NOMO-1 treated with dmso at 0.1 percent for 144 hours (cell line): ENCODE measurements at regions not wholly inside any gene's neighbourhood (a gene's known extent, or its start where the extent isn't known, plus 50 kb on each side); places are given as distances from the start of the nearest gene placed in this dataset.

Experiments used
- DNase-seq: peaks from one replicate; lab custom pipeline; 2025; ENCODE audit not compliant: unreplicated experiment; lab: John Stamatoyannopoulos, UW

DNA sequence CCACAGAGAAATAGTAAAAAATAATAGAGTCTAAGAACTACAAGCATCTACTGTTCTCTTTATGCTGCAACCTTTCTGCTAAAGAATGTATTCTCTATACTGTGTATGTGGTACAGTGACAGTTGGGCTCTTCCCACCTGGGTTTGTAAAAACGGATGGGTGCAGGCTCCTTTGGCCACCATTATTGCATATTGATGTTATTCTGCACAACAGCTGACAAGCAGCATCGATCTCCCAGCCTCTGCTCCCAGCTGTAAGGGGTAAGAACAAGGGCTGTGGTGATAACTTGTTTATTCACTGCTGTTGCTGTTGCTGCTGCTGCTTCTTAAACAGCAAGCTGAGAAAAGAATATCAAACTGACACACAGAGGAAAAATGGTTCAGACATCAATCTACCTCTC, 56.1 kb downstream of the KCNRG start:
- DNase-seq = no peak

DNA sequence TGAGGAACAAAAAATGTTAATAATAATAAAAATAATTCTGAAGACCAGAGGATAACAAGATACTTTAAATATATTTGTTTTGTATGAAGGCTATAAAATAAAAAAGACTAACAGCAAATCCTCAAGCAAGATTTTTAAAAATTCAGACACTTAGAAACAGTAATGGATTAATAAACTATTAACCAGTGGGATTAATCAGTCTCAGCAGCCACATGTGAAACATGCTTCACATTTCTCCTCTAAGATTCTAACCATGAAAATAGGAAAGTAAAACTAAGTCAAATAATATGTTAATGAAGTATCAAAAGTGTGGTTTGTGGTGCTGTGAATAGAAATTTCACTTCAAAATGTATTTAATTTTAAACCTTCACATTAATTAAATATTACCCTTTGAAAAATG, 57.4 kb downstream of the KCNRG start:
- no peak for DNase-seq

DNA sequence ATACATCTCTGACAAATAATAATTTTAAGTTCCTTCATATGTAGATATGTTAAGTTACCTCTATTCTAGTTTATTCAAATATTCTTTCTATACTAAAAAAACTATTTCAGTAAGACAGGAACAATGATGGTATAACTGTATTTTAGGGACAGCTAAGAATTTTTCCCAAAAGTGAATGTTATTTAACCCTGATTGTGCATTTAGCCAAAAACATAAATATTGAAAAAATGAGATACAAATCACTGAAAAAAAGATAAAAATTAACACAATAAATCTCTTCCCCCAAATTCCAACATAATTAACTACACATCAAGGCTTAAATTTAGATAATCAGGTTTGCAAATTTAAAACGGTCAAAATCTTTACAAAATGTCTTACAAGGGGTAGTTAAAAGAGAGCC, 58.1 kb downstream of the KCNRG start:
- DNase-seq = no peak

GRCh38 chr13:50074843-50075242, 59.6 kb downstream of the KCNRG start:
- no peak for DNase-seq

GRCh38 chr13:50075619-50076097, 60.4 kb downstream of the KCNRG start:
- DNase-seq = no peak

DNA sequence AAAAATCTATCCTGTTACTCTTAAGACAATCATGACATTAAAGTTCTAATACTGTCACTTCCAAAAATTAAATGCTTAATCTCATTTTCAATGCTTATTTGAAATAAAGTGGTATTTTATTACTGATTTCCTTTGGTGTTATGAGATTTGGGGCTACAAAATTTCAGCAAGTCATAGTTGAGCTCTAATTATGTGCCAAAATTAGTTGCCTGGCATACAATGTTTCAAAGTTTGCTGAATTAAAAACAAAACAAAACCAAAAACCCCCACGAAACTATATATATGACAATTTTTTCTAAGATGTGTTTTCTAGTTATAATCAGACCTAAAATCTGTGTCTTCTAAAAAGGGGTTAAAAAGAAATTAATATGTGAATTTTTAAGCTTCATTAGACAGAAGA, 62.2 kb downstream of the KCNRG start:
- no peak for DNase-seq

GRCh38 chr13:50078231-50078894, 63.1 kb downstream of the KCNRG start:
- DNase-seq = no peak

DNA sequence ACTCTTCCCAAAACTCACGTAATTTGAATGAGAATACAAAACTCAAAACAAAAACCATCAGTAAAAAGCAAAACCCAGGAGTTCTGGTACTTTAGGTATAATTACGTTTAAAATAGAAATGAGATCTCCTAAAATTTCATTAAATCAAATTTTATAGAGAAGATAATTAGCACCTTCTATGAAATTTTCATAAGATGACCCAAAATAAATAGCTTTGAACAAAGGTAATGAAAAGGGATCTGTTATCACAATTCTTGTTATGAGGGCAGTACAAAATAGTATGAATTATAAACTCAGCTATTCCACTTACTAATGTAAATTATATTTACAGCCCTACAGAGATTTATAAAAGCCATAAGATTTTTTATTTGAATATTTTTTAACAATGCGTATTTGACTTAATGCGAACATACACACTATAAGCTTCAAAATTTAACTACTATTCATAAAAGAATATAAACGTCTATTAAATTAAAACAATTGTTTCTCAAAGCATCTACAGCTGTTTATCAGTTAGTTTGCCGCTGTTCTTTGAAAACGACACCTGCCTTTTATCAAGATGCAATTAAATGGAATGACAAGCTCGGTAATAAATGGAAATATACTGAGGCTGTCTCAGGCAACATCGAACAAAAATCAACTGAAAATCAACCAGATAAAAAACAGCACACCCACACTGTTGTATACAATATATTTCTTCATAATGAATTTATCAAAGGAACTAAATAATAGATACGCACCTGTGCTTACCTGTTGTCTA, 63.8 kb downstream of the KCNRG start:
- no peak for DNase-seq

DNA sequence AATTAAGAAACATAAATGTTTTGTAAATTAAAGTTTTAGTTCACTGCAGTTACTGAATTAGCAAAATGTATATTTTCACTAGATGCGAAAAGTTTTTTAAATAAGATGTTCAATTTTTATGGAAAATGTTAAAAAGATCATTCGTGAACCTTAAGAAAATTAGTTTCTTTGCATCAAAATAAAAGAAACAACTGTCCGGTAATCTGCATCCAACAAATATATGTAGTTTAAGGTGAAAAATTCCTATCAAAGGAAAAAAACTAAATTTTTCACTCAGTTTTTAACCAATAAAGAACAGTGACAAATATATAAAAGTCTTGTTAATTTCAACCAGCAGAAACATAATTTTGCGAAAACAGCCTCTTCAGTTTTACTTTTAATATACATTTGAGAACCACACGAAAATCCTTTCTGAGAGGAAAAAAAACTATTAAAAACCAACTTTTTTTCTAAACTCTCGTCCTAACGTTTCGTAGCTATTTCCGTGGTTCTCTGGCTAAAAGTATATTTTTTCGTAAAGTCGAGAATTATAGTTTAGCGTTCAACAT, 64.5 kb downstream of the KCNRG start:
- no peak for DNase-seq

DNA sequence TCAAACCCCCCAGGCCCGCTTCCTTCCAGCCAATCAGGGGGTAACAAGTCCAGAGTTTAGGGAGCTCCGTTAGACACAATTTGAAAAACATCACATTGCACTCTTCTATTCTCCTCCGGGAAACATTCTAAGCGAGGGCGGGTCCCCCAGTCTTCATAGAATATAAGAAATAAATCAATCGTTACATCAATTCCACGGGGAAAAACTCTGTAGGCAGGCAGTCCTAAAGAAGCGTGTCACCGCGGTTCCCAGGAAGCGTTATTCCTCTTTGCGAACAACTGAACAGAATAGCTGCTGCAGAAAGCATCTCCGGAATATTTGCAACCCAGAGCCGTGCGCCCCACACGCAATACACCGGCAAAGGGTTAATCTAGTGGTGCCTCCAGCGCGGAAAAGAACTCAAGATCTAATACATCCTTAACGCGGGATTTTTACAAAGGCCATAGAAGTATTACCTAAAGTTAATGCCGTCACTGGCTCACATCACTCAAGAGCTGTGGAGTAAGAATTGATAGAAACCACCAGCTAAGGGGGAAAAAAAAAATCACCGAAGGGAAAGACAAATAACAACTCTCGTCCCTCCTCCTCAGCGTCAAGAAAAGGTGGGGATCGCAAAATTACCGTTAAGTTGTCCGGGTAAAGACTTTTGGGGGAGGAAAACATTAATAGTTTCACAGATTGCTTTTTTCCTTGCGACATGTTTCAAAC, 65.1 kb downstream of the KCNRG start:
- no peak for DNase-seq

GRCh38 chr13:50080911-50081678, 65.9 kb downstream of the KCNRG start:
- no peak for DNase-seq

GRCh38 chr13:50081679-50082425, 66.6 kb downstream of the KCNRG start:
- DNase-seq = peak; percentile 98

DNA sequence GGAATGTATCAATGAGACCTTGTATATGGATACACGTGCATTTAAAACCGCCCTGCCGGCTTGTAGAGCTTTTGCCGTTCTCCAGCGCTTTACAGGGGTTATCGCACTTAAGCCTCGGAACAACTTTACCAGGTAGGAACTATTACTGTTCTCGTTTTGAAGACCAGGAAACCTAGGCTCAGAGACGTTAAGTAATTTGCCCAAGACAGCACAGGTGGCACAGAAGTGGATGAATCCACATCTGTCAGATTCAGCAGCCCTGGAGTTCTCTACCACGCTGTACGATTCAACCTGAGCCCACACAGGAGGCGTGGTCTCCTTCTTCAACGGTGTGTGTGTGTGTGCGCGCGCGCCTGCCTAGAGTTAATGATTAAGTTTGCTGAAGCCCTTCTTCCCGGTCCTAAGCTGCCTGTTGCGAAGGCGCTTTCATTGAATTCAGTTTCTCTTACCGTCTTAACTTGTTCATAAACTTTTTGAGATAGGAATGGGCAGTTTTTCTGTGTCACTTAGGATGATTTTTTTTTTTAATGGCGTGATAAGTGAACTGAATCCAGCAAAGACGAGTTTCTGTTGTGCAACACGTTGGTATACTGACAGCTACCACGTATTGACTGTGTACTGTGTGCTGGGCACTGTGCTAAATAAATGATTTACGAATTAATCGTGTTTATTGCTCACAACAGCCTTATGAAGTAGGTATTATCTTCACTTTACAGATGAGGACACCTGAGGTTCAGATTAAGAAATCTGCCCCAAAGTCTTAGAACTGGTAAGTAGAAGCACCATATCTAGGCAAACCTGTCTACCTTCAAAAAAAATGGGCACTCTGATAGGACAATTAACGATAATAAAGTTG, 67.4 kb downstream of the KCNRG start:
- peak; percentile 68 for DNase-seq

- no peak for DNase-seq
Measured at GRCh38 chr13:50085063-50085462, 69.8 kb downstream of the KCNRG start.

GRCh38 chr13:50089633-50090032, 74.4 kb downstream of the KCNRG start:
- DNase-seq = no peak

DNA sequence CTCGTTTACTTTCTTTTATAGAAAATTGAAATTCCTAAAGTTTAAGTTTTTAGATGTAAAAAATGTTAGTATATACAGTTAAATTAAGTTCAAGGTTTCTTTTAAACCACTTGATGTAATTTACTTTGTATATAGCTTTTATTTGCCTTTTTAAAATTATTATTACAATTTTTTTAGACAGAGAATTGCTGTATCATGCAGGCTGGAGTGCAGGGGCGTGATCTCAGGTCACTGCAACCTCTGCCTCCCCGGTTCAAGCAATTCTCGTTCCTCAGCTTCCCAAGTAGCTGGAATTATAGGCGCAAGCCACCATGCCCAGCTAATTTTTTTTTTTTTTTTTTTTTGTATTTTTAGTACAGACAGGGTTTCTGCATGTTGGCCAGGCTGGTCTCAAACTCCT, 75.0 kb downstream of the KCNRG start:
- DNase-seq = no peak

DNA sequence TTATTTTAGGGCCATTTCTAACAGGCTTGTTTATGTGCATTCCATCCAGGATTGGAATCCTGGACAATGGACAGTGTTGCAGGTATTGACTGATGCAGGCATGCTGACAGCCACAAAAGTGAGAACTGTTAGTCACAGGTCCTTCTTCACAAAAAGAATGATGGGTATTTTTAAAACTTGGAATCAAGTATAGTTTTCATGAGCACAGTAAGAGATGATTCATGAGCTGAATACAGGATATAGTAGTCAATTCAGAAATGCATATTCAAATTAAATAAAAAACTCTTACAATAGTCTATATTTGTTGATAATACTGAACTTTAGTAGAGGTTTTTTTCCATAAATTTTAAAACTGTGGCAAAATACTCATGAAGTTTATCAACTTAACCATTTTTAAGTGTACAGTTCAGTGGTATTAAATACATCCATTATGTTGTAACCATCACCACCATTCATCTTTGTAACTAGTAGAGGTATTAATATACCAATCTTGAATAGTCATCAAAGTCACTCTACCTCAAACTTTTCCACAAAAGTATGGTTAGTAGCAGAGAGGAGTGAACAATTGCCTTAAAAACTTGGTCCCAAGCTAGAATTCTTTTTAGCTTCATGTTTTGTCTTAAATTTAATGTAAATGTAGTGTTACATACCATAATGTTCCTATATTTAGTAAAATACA, 79.5 kb downstream of the KCNRG start:
- DNase-seq = no peak

GRCh38 chr13:50098693-50099092, 83.4 kb downstream of the KCNRG start:
- no peak for DNase-seq

GRCh38 chr13:50099473-50099872, 84.2 kb downstream of the KCNRG start:
- no peak for DNase-seq
